ENCODE measurements at regions not wholly inside any gene's neighbourhood (a gene's known extent, or its start where the extent isn't known, plus 50 kb on each side); places are given as distances from the start of the nearest gene placed in this dataset.
"Not testable (repeated sequence)": the region's sequence is repeated elsewhere in the genome, so short reads cannot be mapped to it uniquely, and the experiment has no call there.

DNA sequence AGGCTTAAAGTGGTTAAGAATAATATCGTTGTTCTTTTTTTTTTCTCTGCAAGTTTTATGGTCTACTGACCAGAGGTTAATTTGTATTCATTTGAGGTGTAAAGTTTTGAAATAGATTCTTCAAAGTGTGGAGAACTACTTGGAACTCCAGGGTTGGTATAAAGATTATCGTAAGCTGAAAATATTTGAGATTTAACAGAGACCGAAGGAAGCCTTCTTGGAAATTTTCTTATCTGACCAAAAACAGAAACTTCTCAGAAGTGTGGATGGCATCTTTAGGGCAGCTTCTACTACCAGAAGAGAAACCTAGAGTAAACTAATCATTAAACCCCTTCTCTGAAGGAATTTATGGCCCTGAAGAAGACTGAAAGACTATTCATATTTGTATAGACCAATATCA is 206.8 kb upstream of the MON1B start:
- DNase-seq (ENCODE audit: low read depth) = no peak

DNA sequence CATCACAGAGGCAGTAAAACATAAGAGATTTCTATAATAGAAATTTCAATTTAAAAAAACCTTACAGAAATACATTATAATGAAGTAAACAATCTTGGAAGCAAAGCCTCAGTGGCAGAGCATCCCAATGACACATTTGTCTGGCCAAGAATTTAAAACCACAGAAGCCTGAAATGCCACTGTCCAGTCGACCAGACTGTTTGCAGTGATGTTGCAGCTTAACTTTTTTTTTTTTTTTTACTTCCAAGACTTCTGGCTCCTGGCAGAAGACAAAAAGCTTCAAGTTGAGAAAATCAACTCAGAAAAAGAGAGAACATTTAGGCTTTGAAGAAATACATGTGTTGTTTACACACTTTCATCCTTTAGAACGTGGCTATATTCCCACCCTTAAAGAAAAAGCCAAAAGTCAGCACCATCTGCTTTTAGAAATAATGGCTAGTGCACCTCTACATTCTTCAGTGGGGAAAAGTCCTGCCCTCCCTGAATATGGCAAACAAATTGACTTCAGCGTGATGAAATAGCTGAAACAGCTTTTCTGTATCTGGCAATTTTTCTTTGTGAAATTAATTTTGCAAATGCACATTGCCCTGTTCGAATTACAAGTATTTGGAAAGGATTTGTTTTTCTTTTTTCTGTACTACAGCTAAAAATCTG is 205.5 kb upstream of the MON1B start:
- DNase-seq (ENCODE audit: low read depth) = no peak

DNA sequence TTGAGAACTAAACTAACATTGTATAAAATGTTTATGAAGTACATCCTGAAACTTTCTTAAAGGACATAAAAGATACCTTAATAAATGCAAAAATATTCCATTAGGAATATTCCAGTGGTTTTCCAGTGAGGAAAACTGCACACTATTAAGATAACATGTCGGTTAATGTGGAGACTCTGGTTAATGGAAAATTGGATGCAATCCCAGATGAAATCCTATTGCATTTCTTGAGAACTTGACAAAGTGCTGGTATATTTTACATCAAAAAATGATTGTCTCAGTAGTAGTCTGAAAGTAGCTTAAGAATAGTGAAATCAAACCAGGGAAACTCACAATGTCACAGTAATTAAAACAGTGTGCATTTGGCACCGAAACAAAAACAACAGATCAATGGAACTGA is 202.5 kb upstream of the MON1B start:
- no peak for DNase-seq (ENCODE audit: low read depth)

DNA sequence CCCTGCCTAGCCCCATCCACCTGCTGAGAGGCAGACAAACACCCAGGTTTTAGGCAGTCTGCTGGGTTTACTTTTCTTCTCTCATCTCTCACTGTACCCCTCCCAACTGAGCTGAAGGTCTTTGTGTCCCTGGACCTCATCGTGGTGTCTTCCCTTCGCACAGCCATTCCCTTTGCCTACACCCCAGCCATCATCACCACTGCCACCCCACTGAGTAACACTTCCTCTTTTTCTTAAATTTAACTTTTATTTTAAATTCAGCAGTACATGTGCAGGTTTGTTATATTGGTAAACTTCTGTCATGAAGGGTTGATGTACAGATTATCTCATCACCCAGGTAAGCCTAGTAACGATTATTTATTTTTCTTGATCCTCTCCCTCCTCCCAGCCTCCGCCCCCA is 188.3 kb upstream of the MON1B start:
- DNase-seq (ENCODE audit: low read depth) = no peak

DNA sequence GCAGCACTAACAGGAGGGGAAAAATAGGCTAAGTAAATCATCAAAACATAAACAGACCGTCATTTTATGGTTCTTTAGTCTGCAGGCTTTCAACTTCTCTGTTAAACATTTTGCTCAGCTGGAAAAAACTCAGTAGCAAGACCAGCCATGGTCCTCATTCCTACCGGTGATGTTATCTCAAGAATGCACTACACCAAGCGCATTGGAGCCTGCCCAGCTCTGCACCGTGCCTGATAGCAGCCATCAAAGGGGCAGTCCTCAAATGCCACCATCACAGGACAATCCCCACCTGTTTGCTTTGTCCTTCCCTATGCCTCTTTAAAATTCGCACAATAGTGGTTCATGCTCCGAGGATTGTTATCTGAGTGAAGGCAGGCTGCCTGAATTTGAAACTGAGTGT is 181.5 kb upstream of the MON1B start:
- DNase-seq (ENCODE audit: low read depth) = no peak

DNA sequence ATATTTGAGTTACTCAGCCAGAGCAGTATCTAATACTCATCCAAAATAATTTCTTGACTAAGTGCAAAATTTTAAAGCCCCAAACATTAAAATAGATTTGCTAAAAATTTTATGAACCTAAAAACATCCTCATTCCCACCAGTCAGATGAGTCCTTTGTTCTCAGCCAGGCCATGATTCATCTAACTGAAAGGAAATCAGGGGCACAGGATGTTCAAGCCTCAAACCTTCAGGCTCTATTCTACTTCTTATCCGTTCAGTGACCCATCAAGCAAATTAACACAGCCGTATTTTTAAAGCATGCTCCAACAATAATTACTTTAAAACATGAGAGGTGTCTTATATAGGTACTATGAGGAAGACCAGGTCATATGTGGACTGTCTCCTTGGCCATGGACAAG is 176.5 kb upstream of the MON1B start:
- DNase-seq (ENCODE audit: low read depth) = no peak

DNA sequence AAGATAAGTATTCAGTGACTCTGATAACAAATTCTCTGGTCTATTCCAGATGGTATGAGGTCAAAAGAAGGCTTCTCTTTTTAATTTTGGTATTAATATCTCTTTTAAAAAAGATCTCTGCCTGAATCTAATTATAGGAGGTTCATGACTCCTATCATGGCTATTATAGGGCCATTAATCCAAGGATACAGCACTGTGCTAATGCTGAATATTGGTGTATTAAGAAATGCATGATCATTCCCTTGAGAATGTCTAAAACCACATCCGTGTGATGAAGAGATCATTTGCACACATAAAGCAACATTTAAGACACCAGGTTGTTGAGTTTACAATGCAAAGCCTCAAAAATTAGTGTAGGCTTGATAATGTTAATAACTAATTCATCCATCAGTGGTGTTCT is 160.4 kb upstream of the MON1B start:
- DNase-seq (ENCODE audit: low read depth) = no peak

DNA sequence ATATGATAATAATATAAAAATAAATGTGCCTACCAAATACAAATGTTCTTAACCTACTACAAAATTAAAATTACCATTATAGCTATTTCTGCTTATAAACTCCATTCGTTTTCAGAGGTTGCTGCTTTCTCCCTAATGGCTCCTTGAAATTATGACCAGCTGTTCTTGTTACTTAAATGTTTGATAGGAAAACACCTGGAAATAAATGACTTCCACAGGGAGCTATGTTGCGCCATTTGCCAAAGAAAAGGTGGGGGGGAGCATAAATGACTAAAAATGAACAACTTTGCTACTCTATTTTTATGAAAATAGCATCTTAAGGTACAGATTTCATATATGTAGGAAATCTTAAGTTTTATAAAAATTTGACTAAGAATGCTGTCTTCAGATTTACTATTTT is 157.5 kb upstream of the MON1B start:
- DNase-seq (ENCODE audit: low read depth) = no peak

DNA sequence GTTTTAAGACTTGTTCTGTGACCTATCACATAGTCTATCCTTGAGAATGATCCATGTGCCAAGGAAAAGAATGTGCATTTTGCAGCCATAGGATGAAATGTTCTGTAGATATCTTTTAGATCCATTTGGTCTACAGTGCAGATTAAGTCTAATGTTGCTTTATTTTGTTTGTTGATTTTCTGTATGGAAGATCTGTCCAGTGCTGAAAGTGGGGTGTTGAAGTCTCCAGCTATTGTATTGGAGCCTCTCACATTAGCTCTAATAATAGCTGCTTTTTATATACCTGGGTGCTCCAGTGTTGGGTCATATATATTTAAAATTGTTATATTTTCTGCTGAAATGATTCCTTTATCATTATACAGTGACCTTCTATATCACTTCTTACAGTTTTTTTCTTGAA is 155.6 kb upstream of the MON1B start:
- no peak for DNase-seq (ENCODE audit: low read depth)

DNA sequence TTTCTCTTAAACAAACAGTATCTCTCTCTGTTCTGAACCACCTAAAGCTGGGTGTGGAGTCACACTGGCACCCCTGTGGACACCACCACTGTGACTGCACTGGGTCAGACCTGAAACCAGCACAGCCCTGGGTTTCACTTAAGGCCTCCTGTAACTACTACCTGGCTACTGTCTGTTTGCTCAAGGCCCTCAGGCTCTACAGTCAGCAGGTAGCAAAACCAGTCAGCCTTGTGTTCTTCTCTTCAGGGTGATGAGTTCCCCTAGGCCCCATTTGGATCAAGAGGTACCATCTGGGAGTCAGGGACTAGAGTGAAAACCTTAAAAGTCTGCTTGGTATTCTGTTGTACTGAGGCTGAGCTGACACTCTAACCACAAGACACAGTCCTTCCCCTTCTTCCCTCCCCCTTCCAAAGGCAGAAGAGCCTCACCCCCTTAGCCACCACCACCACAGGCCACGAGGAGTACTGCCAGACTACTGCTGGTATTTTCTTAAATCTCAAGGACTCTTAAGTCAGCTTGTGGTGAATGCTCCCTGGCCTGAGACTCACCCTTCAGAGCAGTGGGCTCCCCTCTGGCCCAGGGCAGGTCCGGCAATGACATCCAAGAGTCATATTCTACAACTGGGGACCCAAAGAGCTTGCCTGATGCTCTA is 153.2 kb upstream of the MON1B start:
- no peak for DNase-seq (ENCODE audit: low read depth)

DNA sequence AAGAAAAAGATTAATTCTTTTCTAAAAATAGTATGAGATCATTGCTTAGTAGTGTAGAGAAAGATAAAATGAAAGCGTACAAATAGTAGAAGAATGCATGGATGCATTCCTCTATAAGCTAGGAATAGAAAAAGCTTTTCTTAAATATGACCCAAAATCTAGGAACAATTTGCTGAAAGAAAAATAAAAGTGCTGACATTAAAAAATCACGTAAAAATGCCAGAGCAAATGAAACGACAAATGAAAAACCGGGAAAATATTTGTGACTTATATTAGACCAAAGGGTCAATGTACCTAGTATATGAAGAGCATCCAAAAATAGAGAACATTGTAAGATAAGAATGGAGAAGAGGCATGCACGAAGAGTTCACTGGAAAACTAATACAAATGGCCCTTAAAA is 149.5 kb upstream of the MON1B start:
- no peak for DNase-seq (ENCODE audit: low read depth)

DNA sequence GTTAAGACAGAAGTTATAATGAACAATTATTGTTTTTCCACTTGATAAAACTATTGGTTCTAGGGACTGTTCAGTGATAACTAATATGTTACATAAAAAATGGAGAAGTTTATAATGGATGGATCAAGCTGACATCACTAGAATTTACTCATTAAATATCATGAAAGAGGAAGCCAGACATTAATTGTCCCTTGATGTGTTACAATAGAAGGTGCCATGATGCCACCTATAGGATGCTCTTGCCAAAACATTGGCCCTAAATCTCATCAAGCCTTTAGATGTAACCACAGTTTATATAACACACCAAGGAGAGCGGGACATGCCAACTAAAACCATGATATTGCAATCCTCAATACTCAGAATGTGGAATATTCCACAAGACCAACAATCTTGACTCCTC is 147.9 kb upstream of the MON1B start:
- DNase-seq (ENCODE audit: low read depth) = no peak

DNA sequence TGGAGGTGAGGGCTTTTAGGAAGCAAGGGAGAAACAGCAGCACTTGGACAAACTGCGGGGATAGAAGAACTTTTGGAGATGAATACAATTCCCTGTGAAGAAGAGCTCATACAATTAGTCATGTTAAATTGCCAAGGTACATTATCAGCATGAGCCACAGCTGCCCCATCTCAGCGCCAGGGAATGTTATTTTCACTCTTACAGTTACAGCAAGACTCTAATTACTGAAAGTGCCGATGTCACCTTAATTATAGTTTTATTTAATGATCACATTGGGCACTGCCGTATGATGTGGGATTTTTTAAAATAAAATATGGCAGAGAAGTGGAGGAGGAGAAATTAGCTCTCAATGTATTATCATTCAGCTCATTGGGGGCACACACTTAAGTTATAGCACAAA is 144.8 kb upstream of the MON1B start:
- DNase-seq (ENCODE audit: low read depth) = no peak

DNA sequence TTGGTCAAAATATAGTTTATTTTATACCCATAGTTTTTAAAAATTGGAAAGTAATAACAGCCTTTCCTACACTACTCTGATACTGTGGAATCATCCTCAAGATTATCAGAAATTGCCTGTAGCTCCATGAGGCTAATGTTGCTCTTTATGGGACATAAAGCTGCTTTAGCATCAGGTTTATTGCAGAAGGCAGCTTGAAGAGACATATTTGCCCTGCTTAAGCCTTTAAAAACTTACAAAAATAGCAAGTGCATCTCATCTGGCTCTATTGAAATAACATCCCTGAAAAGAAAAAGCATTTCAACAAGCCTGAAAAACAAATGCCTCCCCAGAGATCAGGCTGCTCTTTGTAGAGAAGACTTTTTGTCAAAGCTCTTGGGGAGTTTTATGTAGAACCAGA is 142.9 kb upstream of the MON1B start:
- no peak for DNase-seq (ENCODE audit: low read depth)

DNA sequence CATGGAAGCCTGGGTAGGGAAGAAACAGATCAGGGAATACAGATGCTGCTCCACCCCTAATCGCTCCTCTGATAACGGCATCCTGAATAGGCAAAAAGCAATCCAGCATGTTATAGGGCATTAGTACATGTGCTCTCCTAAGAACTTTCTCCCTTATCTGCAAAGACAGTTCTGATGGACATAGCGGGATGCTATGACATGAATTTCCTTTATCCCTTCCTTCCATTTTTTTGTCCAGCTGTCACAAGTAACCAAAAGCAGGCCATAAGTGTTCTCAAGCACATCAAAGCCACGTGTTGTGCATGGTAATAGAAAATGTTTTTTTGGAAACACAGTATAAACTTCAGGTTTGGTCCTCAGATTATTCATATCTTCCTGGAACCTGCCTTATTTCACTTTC is 141.4 kb upstream of the MON1B start:
- DNase-seq (ENCODE audit: low read depth) = no peak

DNA sequence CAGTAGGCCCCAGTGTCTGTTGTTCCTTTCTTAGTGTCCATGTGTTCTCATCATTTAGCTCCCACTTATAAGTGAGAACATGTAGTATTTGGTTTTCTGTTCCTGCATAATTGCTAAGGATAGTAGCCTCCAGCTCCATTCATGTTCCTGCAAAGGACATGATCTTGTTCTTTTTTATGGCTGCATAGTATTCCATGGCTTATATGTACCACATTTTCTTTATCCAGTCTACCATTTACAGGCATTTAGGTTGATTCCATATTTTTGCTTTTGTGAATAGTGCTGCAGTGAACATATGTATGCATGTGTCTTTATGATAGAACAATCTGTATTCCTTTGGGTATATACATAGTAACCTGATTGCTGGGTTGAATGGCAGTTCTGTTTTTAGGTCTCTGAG is 134.4 kb upstream of the MON1B start:
- DNase-seq (ENCODE audit: low read depth) = not testable (repeated sequence)

DNA sequence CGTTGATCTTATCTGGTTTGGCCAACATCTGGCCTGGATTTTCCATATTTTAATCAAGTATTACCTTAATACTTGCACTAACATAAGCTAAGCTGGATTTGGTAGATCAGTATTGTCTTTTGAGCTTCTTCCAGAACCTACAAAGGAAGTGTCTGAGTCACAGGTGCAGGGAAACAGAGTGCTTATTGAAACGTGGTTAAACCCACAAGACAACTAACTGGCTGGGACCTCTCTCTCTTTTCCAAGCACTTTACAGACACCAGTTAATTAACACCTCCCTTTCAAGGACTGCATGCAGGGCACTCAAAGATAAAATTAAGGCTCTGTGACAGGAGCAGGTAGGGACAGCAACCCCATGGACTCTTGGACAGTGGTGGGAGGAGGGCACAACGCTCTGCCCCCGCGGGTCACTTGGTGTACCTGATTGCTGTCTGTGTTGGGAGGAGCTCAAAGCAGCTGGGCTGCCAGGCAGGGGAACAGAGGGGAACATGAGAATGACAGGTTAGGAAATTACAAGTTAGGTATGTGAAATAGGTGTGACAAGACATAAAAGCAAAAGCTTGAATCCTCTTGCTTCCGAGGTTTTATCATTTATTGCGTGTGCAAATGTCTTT is 133.7 kb upstream of the MON1B start:
- no peak for DNase-seq (ENCODE audit: low read depth)

DNA sequence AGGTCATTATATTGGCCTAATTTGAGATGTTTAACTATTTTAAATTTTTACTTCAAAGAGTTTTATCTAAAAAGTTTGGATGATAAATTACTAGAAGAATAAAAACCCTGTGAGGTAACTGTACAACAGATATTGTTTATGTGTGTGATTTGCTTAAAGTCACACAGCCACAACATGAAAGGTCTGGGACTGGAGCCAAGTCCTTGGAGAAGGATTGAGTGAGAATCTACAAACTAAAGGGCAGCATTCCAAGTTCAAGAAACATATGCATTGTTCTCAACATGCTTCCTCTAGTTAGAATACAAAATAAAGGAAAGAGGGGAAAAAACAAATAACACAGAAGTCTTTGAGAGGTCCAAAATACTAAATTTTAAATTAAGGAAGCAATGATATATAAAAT is 131.5 kb upstream of the MON1B start:
- no peak for DNase-seq (ENCODE audit: low read depth)

DNA sequence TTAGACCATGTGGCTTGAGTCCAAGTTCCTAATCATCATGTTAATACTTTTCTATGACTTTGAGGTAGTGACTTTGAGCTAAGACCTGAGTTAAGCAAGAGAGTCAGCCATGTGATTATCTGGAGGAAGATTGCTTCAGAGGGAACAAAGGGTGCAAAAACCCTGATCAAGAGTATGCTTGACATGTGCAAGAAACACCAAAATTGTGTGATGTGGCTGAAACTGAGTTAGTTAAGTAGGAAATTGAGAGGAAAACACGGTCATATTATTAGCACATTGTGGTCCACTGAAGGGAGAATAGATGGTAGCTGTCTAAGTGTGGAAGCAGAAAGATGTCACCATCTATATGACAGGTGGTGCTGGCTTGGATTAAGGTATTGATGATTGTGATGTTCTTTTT is 130.4 kb upstream of the MON1B start:
- DNase-seq (ENCODE audit: low read depth) = no peak

DNA sequence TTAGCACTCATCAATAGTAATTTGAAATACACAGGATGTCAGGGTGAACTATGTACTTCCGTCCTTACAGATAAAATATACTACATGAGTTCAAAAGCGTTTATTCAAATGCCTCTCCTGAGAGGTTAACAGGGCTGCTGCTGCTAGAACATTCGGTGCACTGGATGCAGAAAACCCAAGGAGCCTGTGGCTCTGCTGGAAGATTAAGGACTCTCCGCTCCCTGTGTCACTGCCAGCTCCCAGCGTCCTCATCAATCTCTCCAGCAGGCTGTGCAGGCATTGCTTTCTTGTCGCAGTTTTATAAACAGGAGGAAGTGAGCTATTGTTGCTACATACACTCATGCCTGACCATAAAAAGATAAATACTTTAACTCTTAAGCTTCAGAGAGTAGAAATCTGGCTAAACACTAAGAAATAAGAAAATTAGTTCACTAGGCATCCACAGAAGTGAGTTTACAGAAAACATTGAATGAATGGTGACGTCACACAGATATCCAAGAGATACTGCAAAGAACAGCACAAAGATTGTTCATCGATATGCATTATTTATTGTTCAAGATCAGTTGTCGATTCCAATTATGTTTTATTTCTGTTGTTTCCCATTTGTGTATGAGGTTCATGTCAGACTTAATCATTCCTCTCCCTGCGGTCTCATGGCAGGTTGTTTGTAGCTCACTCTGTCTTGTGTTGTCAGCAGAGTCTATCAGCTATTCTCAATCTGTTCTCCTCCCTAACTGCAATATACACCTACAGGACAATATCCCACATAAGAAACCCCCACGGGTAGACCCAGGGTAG is 127.9 kb upstream of the MON1B start:
- no peak for DNase-seq (ENCODE audit: low read depth)

DNA sequence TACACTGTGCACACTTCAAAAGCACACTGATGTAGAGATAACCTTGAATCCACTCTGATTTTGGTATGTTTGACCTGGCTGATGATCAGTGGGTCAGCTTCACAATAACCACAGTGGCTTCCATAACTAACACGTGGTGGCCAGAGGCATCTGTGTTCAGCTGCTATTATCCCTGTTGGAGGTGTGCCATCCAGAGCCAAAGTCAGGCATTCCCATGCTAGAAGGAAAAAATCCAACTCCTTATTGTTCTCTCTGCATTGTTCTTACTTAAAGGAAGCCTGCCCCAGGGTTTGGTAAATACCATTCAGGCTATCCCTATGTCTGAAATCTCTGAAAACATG is 127.3 kb upstream of the MON1B start:
- no peak for DNase-seq (ENCODE audit: low read depth)

DNA sequence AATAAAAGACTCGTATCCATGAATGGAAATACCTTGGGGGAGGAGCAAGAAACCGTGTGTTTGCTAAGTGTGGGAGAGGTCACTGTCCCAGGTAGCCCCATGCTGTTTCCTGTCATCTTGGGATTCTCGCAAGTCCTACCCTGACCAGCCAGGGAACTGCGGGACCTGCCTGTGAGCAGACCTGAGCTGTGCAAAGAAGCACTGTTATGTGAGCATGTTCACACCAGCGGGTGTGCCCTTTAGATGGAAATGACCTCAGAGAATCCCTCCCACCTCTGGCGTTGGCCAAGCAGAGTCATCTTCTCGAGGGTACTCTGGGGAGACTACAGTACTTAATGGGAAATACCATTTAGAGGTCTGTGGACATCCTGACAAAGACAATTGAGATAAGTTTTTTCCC is 127.0 kb upstream of the MON1B start:
- DNase-seq (ENCODE audit: low read depth) = no peak

DNA sequence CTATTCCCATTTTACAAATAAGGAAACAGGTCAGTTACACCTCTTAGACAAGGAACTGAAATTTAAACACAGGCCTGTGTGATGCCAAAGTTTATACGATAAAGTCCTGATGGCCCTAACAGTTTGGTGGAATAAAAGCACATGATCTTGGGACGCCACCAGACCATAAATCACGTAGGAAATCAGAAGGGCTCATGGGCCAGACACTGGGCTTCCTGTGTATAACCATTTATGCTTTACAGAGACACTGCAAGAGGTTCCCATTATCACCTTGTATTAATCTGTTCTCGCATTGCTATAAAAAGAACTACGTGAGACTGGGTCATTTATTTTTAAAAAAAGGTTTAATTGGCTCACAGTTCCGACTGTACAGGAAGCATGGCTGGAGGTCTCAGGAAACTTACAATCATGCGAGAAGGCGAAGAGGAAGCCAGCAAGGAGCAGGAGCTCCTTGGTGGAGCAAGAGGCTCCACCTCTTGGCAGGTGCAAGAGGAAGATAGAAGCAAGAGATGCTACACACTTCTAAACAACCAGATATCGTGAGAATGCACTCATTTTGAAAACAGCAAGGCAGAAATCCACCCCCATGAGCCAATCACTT is 124.0 kb upstream of the MON1B start:
- DNase-seq (ENCODE audit: low read depth) = no peak
